Stimulated activated CD8-positive, alpha-beta memory T cell treated with anti-CD3 and anti-CD28 coated beads, Interleukin-15, amount 100 ng/mL, for 1 hour (primary cell): ENCODE measurements at regions not wholly inside any gene's neighbourhood (a gene's known extent, or its start where the extent isn't known, plus 50 kb on each side); places are given as distances from the start of the nearest gene placed in this dataset.
"Not testable (repeated sequence)": the region's sequence is repeated elsewhere in the genome, so short reads cannot be mapped to it uniquely, and the experiment has no call there.

ENCODE experiments used
- DNase-seq: peaks from one replicate; pipeline ENCODE4 v3.0.0-alpha.2; 2020; ENCODE audit warnings: low read depth

GRCh38 chr15:69766156-69766555 lies 313.5 kb downstream of the RPLP1 start:
- no peak for DNase-seq

- no peak for DNase-seq
These were observed 314.6 kb downstream of the RPLP1 start for GRCh38 chr15:69767191-69767590.

- not testable (repeated sequence) for DNase-seq
These were observed 316.7 kb downstream of the RPLP1 start for GRCh38 chr15:69769336-69769735.

- DNase-seq, result not testable (repeated sequence)
These were observed 321.6 kb downstream of the RPLP1 start for GRCh38 chr15:69774258-69774657.

- DNase-seq, result not testable (repeated sequence)
These were observed 322.1 kb downstream of the RPLP1 start for GRCh38 chr15:69774711-69775110.

- DNase-seq, result no peak
These were observed 320.4 kb downstream of the TLE3 start for GRCh38 chr15:69777356-69777755.

- DNase-seq, result no peak
These were observed 317.3 kb downstream of the TLE3 start for GRCh38 chr15:69780374-69780773.

- DNase-seq, result no peak
These were observed 316.7 kb downstream of the TLE3 start for GRCh38 chr15:69780981-69781380.

- DNase-seq, result no peak
These were observed 316.1 kb downstream of the TLE3 start for GRCh38 chr15:69781411-69782125.

- no peak for DNase-seq
These were observed 315.5 kb downstream of the TLE3 start for GRCh38 chr15:69782139-69782658.

GRCh38 chr15:69782809-69783208 lies 314.9 kb downstream of the TLE3 start:
- DNase-seq, result no peak

GRCh38 chr15:69783211-69783610 lies 314.5 kb downstream of the TLE3 start:
- no peak for DNase-seq

GRCh38 chr15:69784798-69785566 lies 312.7 kb downstream of the TLE3 start:
- DNase-seq, result no peak

GRCh38 chr15:69786136-69786701 lies 311.5 kb downstream of the TLE3 start:
- no peak for DNase-seq

GRCh38 chr15:69787791-69788190 lies 309.9 kb downstream of the TLE3 start:
- no peak for DNase-seq

- DNase-seq, result no peak
These were observed 307.9 kb downstream of the TLE3 start for GRCh38 chr15:69789648-69790393.

GRCh38 chr15:69790632-69791031 lies 307.1 kb downstream of the TLE3 start:
- DNase-seq, result no peak

GRCh38 chr15:69792823-69793222 lies 304.9 kb downstream of the TLE3 start:
- DNase-seq, result no peak

GRCh38 chr15:69793431-69793780 lies 304.3 kb downstream of the TLE3 start:
- DNase-seq, result no peak

GRCh38 chr15:69793781-69794451 lies 303.8 kb downstream of the TLE3 start:
- no peak for DNase-seq

- DNase-seq, result no peak
These were observed 302.9 kb downstream of the TLE3 start for GRCh38 chr15:69794645-69795469.
